ENCODE measurements at regions not wholly inside any gene's neighbourhood (a gene's known extent, or its start where the extent isn't known, plus 50 kb on each side); places are given as distances from the start of the nearest gene placed in this dataset.

- no peaks in the 10 kb centered on the region for H3K36me3 ChIP-seq (ENCODE audit: insufficient read depth, low read length)
- no peaks in the 10 kb centered on the region for H4K20me1 ChIP-seq (ENCODE audit: insufficient read depth, low read length)
- no peak for DNase-seq (ENCODE audit: low spot score)
- H3K27ac ChIP-seq (ENCODE audit: low read depth, low read length, poor library complexity, severe bottlenecking) = no peak overlapping the region
- no peaks in the 10 kb centered on the region for H3K4me1 ChIP-seq (ENCODE audit: insufficient read depth, low read length, poor library complexity, severe bottlenecking)
- no peaks in the 10 kb centered on the region for H3K79me2 ChIP-seq (ENCODE audit: insufficient read depth, low read depth, low read length)
- intact Hi-C loops (cut with micrococcal nuclease; ENCODE audit: unreplicated experiment) = no loop called here
- CTCF ChIA-PET (ENCODE audit: unreplicated experiment) = no interaction called here
- no peaks in the 10 kb centered on the region for H3K9me2 ChIP-seq (ENCODE audit: insufficient read depth, low read length)
- H3K9me3 ChIP-seq (ENCODE audit: low read length) = no peaks in the 10 kb centered on the region
- H2AFZ ChIP-seq (ENCODE audit: low read length) = no peak overlapping the region
- H3K4me3 ChIP-seq (ENCODE audit: low read depth, low read length, poor library complexity, severe bottlenecking) = no peak overlapping the region
- H3K4me2 ChIP-seq (ENCODE audit: low read length) = no peak overlapping the region
- POLR2A ChIA-PET = no interaction called here
- BruUV-seq (replicated peaks) = no TSS peak
- TF ChIP-seq CTCF (conservative IDR thresholded peaks at IDR 0.05; ENCODE audit: low read length) = no peak
- TF ChIP-seq EZH2phosphoT487 (IDR thresholded peaks at IDR 0.05; ENCODE audit: borderline replicate concordance, low read depth, low read length) = no peak
Observed at GRCh38 chr16:8137606-8138005, 452.7 kb downstream of the TMEM114 start.

GRCh38 chr16:8130197-8130596 lies 460.1 kb downstream of the TMEM114 start:
- DNase-seq (ENCODE audit: low spot score) = no peak
- H3K9me3 ChIP-seq (ENCODE audit: low read length) = no peaks in the 10 kb centered on the region
- H3K27ac ChIP-seq (ENCODE audit: low read depth, low read length, poor library complexity, severe bottlenecking) = no peak overlapping the region
- no peak overlapping the region for H3K4me3 ChIP-seq (ENCODE audit: low read depth, low read length, poor library complexity, severe bottlenecking)
- H3K9me2 ChIP-seq (ENCODE audit: insufficient read depth, low read length) = no peaks in the 10 kb centered on the region
- BruUV-seq (replicated peaks) = no TSS peak
- intact Hi-C loops (cut with micrococcal nuclease; ENCODE audit: unreplicated experiment) = no loop called here
- ChIA-PET POLR2A (interaction anchor here (0.7 kb wide), 1 partner anchor 474 kb away, joined by 3 read pairs; no protein-coding TSS in a partner anchor), CTCF (ENCODE audit: unreplicated experiment) (no interaction called here)
- no peak overlapping the region for H2AFZ ChIP-seq (ENCODE audit: low read length)
- H3K79me2 ChIP-seq (ENCODE audit: insufficient read depth, low read depth, low read length) = no peaks in the 10 kb centered on the region
- H3K4me2 ChIP-seq (ENCODE audit: low read length) = no peak overlapping the region
- H4K20me1 ChIP-seq (ENCODE audit: insufficient read depth, low read length) = no peaks in the 10 kb centered on the region
- H3K36me3 ChIP-seq (ENCODE audit: insufficient read depth, low read length) = no peaks in the 10 kb centered on the region
- H3K4me1 ChIP-seq (ENCODE audit: insufficient read depth, low read length, poor library complexity, severe bottlenecking) = no peaks in the 10 kb centered on the region
- TF ChIP-seq EZH2phosphoT487 (IDR thresholded peaks at IDR 0.05; ENCODE audit: borderline replicate concordance, low read depth, low read length) (no peak), CTCF (conservative IDR thresholded peaks at IDR 0.05; ENCODE audit: low read length) (no peak)

- CTCF ChIA-PET (ENCODE audit: unreplicated experiment) = no interaction called here
- intact Hi-C loops (cut with micrococcal nuclease; ENCODE audit: unreplicated experiment) = no loop called here
Observed at GRCh38 chr16:8127070-8127469, 463.2 kb downstream of the TMEM114 start.

More at GRCh38 chr16:8127070-8127469, 463.2 kb downstream of the TMEM114 start:
- Histone ChIP-seq H3K79me2 (ENCODE audit: insufficient read depth, low read depth, low read length) (no peaks in the 10 kb centered on the region), H3K9me3 (ENCODE audit: low read length) (no peaks in the 10 kb centered on the region), H3K27ac (ENCODE audit: low read depth, low read length, poor library complexity, severe bottlenecking) (no peak overlapping the region), H3K4me2 (ENCODE audit: low read length) (no peak overlapping the region), H3K9me2 (ENCODE audit: insufficient read depth, low read length) (no peaks in the 10 kb centered on the region), H4K20me1 (ENCODE audit: insufficient read depth, low read length) (no peaks in the 10 kb centered on the region), H2AFZ (ENCODE audit: low read length) (no peak overlapping the region), H3K4me1 (ENCODE audit: insufficient read depth, low read length, poor library complexity, severe bottlenecking) (no peaks in the 10 kb centered on the region), H3K36me3 (ENCODE audit: insufficient read depth, low read length) (no peaks in the 10 kb centered on the region), H3K4me3 (ENCODE audit: low read depth, low read length, poor library complexity, severe bottlenecking) (no peak overlapping the region)
- BruUV-seq (replicated peaks) = no TSS peak
- TF ChIP-seq EZH2phosphoT487 (IDR thresholded peaks at IDR 0.05; ENCODE audit: borderline replicate concordance, low read depth, low read length) (no peak), CTCF (conservative IDR thresholded peaks at IDR 0.05; ENCODE audit: low read length) (no peak)
- POLR2A ChIA-PET = no interaction called here
- no peak for DNase-seq (ENCODE audit: low spot score)

Measured in OCI-LY7 (cell line).